ENCODE measurements at regions not wholly inside any gene's neighbourhood (a gene's known extent, or its start where the extent isn't known, plus 50 kb on each side); places are given as distances from the start of the nearest gene placed in this dataset.

- TF ChIP-seq EZH2 (IDR thresholded peaks at IDR 0.05; ENCODE audit: borderline replicate concordance, low read length), result no peak
- TF ChIP-seq, protein P1, sequence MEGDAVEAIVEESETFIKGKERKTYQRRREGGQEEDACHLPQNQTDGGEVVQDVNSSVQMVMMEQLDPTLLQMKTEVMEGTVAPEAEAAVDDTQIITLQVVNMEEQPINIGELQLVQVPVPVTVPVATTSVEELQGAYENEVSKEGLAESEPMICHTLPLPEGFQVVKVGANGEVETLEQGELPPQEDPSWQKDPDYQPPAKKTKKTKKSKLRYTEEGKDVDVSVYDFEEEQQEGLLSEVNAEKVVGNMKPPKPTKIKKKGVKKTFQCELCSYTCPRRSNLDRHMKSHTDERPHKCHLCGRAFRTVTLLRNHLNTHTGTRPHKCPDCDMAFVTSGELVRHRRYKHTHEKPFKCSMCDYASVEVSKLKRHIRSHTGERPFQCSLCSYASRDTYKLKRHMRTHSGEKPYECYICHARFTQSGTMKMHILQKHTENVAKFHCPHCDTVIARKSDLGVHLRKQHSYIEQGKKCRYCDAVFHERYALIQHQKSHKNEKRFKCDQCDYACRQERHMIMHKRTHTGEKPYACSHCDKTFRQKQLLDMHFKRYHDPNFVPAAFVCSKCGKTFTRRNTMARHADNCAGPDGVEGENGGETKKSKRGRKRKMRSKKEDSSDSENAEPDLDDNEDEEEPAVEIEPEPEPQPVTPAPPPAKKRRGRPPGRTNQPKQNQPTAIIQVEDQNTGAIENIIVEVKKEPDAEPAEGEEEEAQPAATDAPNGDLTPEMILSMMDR (conservative IDR thresholded peaks at IDR 0.05 in 1 of 2, IDR thresholded peaks at IDR 0.05 in 1 of 2; ENCODE audit: extremely low read depth in 1 of 2, insufficient read depth in 1 of 2, low read depth in 1 of 2, low read length in 2 of 2), result no peak
These were observed 65.0 kb upstream of the TMEM18 start for GRCh38 chr2:742221-742620.
